ENCODE measurements at regions not wholly inside any gene's neighbourhood (a gene's known extent, or its start where the extent isn't known, plus 50 kb on each side); places are given as distances from the start of the nearest gene placed in this dataset.
A peak's percentile ranks its signal among the peaks of the same experiment; 100 is the strongest.
"Not testable (repeated sequence)": the region's sequence is repeated elsewhere in the genome, so short reads cannot be mapped to it uniquely, and the experiment has no call there.

GRCh38 chr4:86482306-86483172, 111.6 kb upstream of the PTPN13 start:
- DNase-seq, result no peak

DNA sequence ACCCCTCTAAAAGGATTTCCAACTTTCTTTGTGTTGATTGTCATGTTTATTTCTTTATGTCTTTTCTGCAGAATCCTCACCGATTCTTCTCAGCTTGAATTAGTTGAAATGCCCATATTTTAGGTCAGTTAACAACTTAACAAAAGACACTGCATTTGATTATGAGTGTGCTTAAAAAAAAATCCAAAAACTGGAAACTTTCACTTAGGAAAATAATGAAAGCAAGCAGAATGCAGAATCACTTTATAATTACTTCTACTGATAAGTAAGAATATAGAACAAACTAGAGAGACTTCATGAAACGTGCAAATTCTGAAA, 111.0 kb upstream of the PTPN13 start:
- DNase-seq, result no peak

DNA sequence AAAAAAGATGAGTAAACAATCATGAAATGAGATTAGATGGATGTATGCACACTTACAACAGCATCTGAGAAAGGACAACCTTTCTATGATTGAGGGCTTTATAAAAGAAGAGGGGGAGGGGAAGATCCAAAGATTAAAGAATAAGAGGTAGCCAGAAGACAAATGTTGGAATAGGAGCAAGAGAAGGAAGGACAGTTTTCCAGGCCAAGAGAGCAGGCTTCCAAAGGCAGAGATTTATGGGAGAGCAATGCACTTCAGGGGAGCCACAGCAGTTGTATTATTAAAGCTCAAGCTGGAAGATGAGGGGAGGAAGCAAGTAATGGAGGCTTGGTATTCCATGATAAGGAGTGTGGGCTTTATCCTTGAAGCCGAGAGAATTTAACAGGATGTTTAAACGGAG, 110.3 kb upstream of the PTPN13 start:
- no peak for DNase-seq

DNA sequence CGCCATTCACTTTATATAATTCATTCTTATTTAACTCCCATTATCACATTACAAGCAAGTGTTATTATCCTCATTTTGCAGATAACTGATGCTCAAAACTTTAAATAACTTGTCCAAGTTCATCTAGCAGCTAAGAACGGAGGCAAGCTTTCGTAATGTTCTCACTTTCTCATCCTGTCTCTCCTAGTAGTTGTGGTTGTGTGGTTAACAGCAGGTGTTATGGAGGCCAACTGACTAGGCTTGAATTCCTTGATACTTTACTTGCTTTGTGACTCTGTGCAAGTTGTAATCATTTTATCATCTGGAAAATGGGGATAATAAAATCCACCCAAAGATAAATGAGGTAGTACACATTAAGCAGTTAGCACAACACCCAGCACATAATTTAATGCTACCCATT, 109.9 kb upstream of the PTPN13 start:
- DNase-seq, result no peak

GRCh38 chr4:86487738-86488348, 106.3 kb upstream of the PTPN13 start:
- no peak for DNase-seq

DNA sequence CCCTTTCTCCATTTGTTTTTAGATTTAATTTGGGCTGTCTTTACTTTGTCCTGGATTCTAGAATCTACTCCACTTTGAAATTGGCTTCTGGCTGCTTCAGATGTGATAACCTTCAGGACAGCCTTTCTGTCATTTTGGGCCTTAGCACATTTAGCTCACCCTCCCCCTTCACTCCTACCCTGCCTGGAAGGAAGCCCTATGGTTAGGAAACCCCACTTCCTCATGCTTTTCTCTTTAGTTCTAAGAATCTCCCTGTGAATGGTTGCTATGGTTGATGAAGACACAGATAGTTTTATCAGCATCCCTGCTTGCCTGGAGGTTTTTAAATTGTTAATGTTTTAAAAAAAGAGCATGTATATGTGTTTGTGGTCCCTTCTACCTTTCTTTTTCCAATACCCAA, 100.7 kb upstream of the PTPN13 start:
- DNase-seq, result no peak

GRCh38 chr4:86496094-86497080, 97.7 kb upstream of the PTPN13 start:
- DNase-seq, result no peak

DNA sequence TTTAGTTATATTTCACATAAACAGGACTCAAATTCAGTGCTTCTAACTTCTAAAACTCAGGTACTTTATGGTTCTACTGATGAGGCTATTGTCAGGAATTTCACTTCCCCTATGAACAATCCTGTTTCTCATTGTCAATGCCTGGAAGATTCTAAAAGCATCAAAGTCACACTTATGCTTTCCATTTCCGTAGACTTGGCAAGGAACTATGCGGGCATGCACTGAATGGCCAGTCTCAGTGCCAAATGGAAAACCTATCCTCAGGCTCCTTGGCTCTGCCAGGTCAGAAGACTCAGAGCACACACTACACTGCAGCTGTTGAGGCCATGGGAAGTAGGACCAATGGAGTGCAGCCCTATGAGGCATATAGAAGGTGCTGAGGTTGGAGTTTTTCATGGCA, 97.0 kb upstream of the PTPN13 start:
- peak; percentile 43 for DNase-seq

DNA sequence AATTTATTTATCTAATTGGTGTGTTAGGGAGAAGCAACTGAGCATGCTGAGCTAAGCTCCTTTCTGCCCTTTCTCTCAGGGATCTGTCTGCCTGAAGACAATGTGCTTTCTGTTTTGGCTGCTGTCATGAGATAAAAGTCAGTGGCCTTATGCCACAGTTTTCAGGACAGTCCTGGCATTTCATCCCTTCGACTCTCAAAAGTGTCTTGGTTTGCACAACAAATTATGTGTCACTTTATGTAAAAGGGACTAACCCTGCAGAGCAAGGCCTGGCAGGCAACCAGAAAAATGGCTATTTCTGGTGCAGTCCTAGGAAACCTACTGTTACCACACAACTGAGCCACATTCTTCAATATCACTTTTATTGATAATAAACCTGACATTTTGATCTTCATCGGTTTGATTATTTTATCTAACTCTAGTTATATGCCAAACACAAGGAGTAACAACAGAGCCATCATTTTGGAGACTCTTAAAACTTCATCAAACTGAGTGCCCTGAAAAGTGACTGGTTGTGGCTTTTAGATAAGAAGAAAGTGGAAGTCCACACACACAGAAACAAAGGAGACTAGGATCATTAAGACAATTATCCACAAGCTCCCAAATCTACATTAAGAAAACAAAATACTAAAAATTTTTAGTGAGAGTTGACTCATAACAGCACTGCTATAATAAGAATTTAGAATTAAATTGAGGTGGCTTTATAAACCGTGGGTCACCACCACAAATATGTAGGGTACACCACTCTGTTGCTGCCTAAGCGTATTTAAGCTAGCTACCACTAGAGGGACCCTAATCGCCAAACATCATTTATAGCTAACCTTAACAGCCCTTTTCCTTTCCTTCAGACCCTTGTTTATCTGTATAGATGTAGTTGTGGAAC, 95.9 kb upstream of the PTPN13 start:
- DNase-seq, result no peak

- no peak for DNase-seq
These were observed 95.3 kb upstream of the PTPN13 start for GRCh38 chr4:86498863-86499166.

GRCh38 chr4:86500527-86500926, 93.6 kb upstream of the PTPN13 start:
- no peak for DNase-seq

DNA sequence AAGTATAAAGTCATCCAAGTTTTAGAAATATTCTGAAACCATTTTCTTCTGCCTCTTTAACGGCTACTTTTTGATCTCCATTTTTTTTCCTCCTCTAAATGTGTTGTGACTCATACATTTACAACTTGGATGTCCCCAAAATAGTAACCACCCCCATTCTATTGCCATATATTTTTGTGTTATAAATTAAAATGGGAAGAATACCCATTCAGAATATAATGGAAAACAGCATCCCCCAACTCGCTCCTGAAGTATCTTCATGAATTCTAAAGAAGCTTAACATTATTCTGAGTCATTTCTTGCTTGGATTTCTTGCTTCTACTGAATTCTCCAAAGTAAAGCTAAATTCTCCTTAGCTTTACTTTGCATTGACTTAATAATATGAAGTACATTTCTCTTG, 92.0 kb upstream of the PTPN13 start:
- no peak for DNase-seq

- DNase-seq, result no peak
These were observed 87.5 kb upstream of the PTPN13 start for GRCh38 chr4:86506591-86506990.

GRCh38 chr4:86508436-86508835, 85.7 kb upstream of the PTPN13 start:
- no peak for DNase-seq

GRCh38 chr4:86511590-86511989, 82.5 kb upstream of the PTPN13 start:
- no peak for DNase-seq

- DNase-seq, result no peak
These were observed 81.5 kb upstream of the PTPN13 start for GRCh38 chr4:86512631-86513030.

DNA sequence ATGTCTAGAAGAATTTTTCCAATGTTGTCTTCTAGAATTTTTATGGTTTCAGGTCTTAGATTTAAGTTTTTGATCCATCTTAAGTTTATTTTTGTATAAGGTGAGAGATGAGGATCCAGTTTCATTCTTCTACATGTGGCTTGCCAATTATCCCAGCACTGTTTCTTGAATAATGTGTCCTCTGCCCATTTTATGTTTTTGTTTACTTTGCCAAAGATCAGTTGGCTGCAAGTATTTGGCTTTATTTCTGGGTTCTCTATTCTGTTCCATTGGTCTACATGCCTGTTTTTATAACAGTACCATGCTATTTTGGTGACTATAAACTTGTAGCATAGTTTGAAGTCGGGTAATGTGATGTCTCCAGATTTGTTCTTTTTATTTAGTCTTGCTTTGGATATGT, 78.2 kb upstream of the PTPN13 start:
- not testable (repeated sequence) for DNase-seq

- no peak for DNase-seq
These were observed 72.6 kb upstream of the PTPN13 start for GRCh38 chr4:86521373-86521969.

GRCh38 chr4:86522349-86522748, 71.8 kb upstream of the PTPN13 start:
- DNase-seq, result no peak

GRCh38 chr4:86523333-86523732, 70.8 kb upstream of the PTPN13 start:
- no peak for DNase-seq

GRCh38 chr4:86527713-86528112, 66.4 kb upstream of the PTPN13 start:
- not testable (repeated sequence) for DNase-seq

DNA sequence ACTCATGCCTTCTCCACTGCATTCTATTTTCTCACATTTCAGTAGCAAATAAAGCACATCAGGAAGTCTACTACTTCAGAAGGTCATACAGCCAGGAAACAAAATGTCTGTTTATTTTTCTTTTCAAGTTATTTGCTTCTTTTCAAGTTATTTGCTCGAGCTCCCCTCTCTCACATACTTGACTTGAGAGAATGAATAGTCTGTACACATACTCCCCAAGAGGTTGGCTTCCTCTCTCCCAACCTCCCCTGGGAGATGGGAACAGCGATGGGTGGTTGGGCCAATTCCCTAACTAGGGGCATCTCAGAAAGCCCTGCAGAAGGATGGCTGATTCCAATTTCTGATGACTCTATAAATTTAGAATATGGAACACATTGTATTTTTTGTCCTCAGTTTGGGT, 64.7 kb upstream of the PTPN13 start:
- DNase-seq, result no peak

Data from left hindlimb (tissue), 1 donor.